H54 (cell line): ENCODE measurements at regions not wholly inside any gene's neighbourhood (a gene's known extent, or its start where the extent isn't known, plus 50 kb on each side); places are given as distances from the start of the nearest gene placed in this dataset.

Experiments
- DNase-seq: peaks from one replicate; pipeline ENCODE4 v3.0.0; 2011; ENCODE audit warnings: low spot score, mixed read lengths; ENCODE audit not compliant: insufficient read length
- FAIRE-seq: peaks from 3 replicates; lab custom pipeline; 2011; peaks lifted over from hg19 to GRCh38; lab: Jason Lieb, UNC
- POLR2A ChIP-seq: IDR thresholded peaks from 2 replicates; pipeline ENCODE4 v1.6.1; 2011; ENCODE audit warnings: low read depth, mild to moderate bottlenecking, low read length

DNA sequence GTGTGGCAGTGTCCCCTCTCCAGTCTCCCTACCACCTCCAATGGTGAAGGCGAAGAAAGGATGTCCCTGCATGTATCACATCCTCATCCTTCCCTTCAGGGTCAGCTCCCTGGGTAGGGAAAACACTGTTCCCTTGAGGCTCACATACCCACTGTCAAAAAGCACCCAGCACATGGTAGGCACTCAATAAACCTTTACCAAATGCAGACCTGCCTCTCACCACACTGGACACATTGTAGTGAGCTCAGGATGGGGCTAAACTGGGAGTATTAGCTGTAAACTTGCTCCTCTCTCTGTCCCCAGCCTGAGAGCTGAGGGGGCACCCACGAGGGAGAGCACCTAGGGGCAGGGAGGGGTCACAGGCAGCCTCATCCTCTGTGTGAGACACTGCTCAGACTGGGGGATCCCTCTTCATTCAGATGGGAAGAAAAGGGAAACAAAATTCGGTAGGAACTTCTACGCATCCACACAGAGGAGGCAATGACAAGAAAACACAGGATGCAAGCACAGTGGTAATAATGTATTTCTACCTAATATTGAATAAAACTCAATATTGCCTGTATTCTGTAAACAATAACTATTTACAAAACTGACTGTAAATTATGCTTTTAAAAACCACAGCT is 101.6 kb upstream of the TOP3B start:
- FAIRE-seq (no peak), DNase-seq (no peak)
- TF ChIP-seq POLR2A, result no peak

DNA sequence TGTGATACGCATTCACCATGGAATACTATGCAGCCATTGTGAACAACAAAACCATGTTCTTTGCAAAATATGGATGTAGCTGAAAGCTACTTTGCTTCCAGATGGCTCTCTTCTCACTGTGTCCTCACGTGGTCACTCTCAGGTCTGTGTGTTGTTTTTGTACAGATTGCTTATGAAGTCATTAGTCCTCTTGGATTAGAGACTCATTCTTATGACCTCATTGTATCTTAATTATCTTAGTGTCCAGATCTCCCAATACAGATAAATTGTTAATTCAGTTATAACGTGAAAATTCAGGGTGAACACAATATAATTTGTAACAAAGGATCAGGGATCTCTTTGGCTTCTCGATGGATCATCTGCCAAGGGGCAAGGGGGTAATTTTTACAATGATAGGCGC is 100.4 kb upstream of the TOP3B start:
- no peak for TF ChIP-seq POLR2A
- DNase-seq, result no peak
- no peak for FAIRE-seq

DNA sequence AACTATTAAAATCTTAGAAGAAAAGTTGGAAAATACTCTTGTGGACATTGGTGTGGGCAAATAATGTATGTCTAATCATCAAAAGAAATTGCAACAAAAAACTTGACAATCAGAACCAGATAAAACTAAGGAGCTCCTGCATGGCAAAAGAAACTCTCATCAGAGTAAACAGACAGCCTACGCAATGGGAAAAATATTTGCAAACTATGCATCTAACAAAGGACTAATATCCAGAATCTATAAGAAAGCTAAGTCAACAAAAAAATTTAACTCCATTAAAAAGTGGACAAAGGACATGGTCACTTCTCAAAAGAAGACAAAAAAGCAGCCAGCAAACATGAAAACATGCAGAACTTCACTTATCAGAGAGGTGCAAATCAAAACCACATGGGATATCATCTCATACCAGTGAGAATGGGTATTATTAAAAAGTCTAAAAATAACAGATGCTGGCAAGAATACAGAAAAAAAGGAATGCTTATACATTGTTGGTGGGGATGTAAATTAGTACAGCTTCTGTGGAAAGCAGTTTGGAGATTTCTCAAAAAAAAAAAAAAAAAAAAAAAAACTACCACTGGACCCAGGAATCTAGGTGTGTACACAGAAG is 99.7 kb upstream of the TOP3B start:
- DNase-seq, result no peak
- FAIRE-seq, result no peak
- no peak for TF ChIP-seq POLR2A

DNA sequence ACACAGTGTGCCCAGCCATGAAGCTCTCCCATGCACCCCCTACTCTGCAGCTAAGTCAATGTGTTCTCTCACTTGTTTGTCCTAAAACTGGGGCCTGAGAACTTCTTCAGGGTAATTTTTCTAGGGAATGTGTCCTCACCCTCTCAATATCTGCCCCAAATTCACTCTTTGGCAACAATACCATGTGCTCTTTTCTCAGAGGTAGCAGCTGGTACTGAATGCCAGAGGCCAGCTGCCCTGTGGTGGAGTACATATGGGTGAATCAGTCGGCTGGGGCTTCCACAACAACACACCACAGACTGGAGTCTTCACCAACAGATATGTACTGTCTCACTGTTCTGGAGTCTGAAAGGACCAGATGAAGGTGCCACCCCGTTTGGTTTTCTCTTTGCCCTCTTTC is 97.7 kb upstream of the TOP3B start:
- FAIRE-seq, result no peak
- TF ChIP-seq POLR2A, result no peak
- no peak for DNase-seq

DNA sequence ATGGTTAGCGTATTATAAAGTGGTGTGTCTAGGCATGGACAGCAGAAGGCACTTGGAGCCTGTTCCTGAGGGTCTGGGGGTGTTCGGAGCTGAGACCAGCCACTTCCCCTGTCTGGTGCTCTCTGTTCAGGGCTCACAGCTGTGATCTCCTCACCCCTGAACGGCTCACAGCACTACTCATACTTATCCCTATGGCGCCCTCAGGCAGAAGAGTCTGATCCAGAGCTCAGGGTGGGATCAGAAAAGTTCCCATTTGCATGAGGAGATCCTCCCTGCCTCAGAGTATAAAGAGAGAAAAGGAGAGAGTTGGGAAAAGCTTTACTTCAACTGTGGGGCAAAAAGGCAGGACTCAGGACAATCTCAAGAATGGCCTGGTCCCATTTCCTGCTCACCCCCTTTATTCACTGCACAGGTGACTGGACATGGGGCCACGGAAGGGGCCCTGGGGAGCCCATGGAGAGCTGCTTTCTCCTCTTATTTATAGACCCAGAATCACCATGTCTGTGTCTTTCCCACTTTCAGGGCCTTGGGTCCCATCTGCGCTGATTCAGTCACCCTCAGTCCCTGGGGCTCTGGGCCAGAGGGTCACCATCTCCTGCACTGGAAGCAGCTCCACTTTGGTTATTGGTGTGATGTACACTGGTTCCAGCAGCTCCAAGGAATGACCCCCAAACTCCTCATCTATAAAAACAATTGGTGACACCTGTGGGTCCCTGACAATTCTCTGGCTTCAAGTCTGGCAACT is 97.0 kb upstream of the TOP3B start:
- DNase-seq, result no peak
- TF ChIP-seq POLR2A, result no peak
- FAIRE-seq, result no peak

DNA sequence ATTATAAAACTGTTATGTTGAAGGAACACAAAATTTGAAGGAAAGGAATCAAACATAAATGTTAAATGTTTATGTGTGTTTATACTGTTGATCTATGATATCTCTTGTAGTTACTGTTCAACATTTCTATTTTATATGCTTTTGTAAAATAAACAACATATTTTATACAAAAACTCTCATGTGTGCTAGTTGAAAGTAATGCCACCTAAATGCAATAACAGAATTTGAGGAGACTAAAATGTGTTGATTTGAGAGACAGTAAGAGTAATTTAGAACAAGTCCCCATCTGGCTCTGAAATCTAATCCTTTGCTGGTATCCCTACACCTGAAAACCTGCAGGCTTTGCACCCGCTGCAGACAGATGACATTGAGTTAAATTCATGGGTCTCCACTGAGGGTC is 95.7 kb upstream of the TOP3B start:
- FAIRE-seq, result no peak
- no peak for TF ChIP-seq POLR2A

DNA sequence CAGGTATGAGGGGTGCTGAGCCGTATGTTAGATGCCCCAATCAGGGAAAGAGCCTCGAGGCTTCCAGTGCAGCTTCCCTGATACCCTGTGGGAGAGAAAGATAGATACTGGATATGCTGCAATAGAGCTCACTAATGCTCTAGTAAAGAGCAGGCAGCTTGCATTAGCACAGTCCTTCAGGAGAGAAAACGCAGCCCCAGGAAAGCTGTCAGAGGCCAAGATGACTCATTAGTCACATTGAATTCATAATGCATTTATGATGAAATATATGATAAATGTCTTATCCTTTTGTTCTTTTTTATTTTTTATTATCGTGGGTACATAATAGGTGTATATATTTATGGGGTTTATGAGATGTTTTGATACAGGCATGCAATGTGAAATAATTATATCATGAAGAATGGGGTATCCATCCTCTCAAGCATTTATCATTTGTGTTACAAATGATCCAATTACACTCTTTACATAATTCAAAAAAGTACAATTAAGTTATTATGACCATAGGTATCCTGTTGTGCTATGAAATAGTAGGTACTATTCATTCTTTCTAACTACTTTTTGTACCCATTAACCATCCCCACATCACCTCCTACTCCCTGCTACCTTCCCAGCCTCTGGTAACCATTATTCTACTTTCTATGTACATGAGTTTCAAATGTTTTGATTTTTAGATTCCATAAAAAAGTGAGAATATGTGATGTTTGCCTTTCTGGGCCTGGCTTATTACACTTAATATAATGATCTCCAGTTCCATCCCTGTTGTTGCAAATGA is 94.5 kb upstream of the TOP3B start:
- FAIRE-seq (no peak), DNase-seq (no peak)
- no peak for TF ChIP-seq POLR2A

More for the DNA sequence above, 95.7 kb upstream of the TOP3B start:
- no peak for DNase-seq

DNA sequence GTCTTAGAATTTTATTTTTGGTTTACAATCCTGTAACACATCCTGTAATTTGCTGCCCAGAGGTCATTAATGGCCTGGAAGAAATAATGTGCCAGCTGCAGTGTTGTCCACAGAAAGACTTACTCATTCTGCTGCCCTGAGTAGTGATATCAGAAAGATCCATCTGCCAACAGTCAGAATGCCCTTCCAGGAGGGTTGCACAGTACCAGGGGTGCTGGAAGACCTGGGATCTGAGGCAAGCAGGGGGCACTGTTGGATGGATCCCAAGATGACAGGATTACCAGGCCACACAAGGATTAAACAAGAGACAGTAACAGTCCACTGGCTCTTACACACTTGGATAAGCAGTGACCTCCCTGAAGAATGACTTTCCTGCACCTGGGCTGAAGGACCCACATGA is 93.8 kb upstream of the TOP3B start:
- DNase-seq (no peak), FAIRE-seq (peak; percentile 20)
- no peak for TF ChIP-seq POLR2A

- no peak for FAIRE-seq
- TF ChIP-seq POLR2A, result no peak
Observed at GRCh38 chr22:22075382-22076163, 93.0 kb upstream of the TOP3B start.

GRCh38 chr22:22074634-22075381 is 92.2 kb upstream of the TOP3B start:
- DNase-seq (no peak), FAIRE-seq (peak; percentile 80)
- no peak for TF ChIP-seq POLR2A

More at GRCh38 chr22:22075382-22076163, 93.0 kb upstream of the TOP3B start:
- no peak for DNase-seq

- FAIRE-seq (no peak), DNase-seq (no peak)
- no peak for TF ChIP-seq POLR2A
Observed at GRCh38 chr22:22073769-22074561, 91.4 kb upstream of the TOP3B start.

DNA sequence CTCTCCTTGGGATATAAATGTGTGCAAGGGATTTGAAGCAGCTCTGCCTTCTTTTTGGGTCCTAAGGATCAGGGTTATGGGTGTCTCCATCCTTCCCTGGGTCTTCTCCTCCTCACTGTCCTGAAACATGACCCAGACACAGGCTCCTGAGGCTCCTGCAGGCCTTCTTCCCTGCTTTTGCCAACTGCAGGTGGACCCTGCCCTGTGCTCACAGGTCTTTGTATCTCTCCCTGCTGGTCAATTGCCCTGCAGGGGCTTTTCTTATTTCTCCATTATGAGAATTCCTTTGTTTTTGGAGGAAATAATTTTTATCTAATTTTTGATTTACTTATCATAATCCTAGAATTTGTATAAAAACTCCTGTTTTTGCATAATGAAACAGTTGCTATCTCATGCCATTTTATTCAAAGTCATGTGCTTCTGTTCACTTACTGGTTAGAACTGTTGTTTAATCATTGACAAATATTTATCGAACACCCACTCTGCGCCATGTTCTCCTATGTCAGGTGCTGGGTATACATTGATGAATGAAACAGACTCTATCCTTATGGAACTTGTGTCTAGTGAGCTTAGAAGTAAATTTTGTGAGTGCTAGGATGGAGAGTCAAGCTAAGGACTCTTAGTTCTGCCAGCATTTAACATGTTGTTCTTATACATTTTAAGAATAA is 89.7 kb upstream of the TOP3B start:
- no peak for TF ChIP-seq POLR2A
- FAIRE-seq, result no peak

More for the DNA sequence above, 89.7 kb upstream of the TOP3B start:
- DNase-seq, result no peak
